ENCODE measurements at regions not wholly inside any gene's neighbourhood (a gene's known extent, or its start where the extent isn't known, plus 50 kb on each side); places are given as distances from the start of the nearest gene placed in this dataset.

DNA sequence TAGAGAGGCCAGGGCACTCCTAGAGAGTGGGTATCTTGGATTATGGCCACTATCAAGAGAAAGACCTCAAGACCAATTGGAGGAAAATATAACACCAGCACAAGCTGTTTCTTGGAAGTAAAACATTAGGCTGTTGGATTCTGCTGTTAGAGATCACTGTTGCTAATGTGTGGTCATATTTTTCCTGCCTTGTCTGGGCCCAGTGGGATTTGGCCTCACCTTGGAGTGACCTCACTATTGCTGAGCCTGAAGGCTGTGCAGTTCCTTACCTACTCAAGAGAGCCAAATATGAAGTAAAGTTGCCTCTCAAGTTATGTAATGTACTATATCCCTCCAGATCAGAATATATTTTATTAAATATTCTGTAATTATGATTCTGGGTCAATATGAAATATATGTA, 355.4 kb upstream of the CTSO start:
- TF ChIP-seq MAX (IDR thresholded peaks at IDR 0.05; ENCODE audit: insufficient read depth, insufficient read length) (no peak), EZH2 (IDR thresholded peaks at IDR 0.05; ENCODE audit: borderline replicate concordance, low read depth, low read length, severe bottlenecking) (no peak), POLR2A (IDR thresholded peaks at IDR 0.05; ENCODE audit: low read depth, low read length) (no peak), POLR2AphosphoS5 (IDR thresholded peaks at IDR 0.05; ENCODE audit: insufficient read depth, low read depth, low read length) (no peak), FOS (IDR thresholded peaks at IDR 0.05; ENCODE audit: borderline replicate concordance, insufficient read depth, low read length) (no peak), JUN (IDR thresholded peaks at IDR 0.05; ENCODE audit: borderline replicate concordance, insufficient read depth, insufficient read length, low read depth) (no peak), GATA2 (IDR thresholded peaks at IDR 0.05; ENCODE audit: insufficient read depth, insufficient read length, low read depth, low read length) (no peak), MYC (IDR thresholded peaks at IDR 0.05; ENCODE audit: low read depth, low read length) (no peak)
- TF ChIP-seq, protein P1, sequence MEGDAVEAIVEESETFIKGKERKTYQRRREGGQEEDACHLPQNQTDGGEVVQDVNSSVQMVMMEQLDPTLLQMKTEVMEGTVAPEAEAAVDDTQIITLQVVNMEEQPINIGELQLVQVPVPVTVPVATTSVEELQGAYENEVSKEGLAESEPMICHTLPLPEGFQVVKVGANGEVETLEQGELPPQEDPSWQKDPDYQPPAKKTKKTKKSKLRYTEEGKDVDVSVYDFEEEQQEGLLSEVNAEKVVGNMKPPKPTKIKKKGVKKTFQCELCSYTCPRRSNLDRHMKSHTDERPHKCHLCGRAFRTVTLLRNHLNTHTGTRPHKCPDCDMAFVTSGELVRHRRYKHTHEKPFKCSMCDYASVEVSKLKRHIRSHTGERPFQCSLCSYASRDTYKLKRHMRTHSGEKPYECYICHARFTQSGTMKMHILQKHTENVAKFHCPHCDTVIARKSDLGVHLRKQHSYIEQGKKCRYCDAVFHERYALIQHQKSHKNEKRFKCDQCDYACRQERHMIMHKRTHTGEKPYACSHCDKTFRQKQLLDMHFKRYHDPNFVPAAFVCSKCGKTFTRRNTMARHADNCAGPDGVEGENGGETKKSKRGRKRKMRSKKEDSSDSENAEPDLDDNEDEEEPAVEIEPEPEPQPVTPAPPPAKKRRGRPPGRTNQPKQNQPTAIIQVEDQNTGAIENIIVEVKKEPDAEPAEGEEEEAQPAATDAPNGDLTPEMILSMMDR (IDR thresholded peaks at IDR 0.05; ENCODE audit: extremely low read depth in 1 of 2, insufficient read depth in 1 of 2, low read depth in 1 of 2, low read length in 2 of 2) = no peak

Measured in endothelial cell of umbilical vein (primary cell).